Lower lobe of right lung (tissue), 2 donors: ENCODE measurements at regions not wholly inside any gene's neighbourhood (a gene's known extent, or its start where the extent isn't known, plus 50 kb on each side); places are given as distances from the start of the nearest gene placed in this dataset.
A peak's percentile ranks its signal among the peaks of the same experiment; 100 is the strongest.
"Not testable (repeated sequence)": the region's sequence is repeated elsewhere in the genome, so short reads cannot be mapped to it uniquely, and the experiment has no call there.

Experiments
- ATAC-seq, 2 donors: fragments of 200-7000 bp; cut with Tn5 transposase; one replicate each; pipeline ENCODE4 v1.9.1; 2020 to 2022; ENCODE audit warnings: mild to moderate bottlenecking in 2 of 2, moderate library complexity in 2 of 2
- DNase-seq: peaks from one replicate; pipeline ENCODE4 v3.0.0-alpha.2; 2020
- H3K27ac ChIP-seq: fragments of 200-600 bp; one replicate; pipeline ENCODE4 v1.8.0; 2022
- H3K27me3 ChIP-seq: fragments of 200-600 bp; one replicate; pipeline ENCODE4 v1.8.0; 2022; ENCODE audit warnings: low read depth
- H3K36me3 ChIP-seq: fragments of 200-600 bp; one replicate; pipeline ENCODE4 v1.8.0; 2022; ENCODE audit warnings: mild to moderate bottlenecking
- H3K4me1 ChIP-seq: fragments of 200-600 bp; one replicate; pipeline ENCODE4 v1.8.0; 2022
- H3K4me3 ChIP-seq: fragments of 200-600 bp; one replicate; pipeline ENCODE4 v1.8.0; 2022; ENCODE audit warnings: mild to moderate bottlenecking
- H3K9me3 ChIP-seq: fragments of 200-600 bp; one replicate; pipeline ENCODE4 v1.8.0; 2022
- intact Hi-C: fragments of 100-400 bp; cut with DNase I; formaldehyde crosslinking; loops from one replicate; pipeline ENCODE4 v1.11.0; 2022
- TF ChIP-seq, protein P1 (sequence below): fragments of 200-600 bp; IDR thresholded peaks from one replicate; pipeline ENCODE4 v1.8.0; 2022; ENCODE audit warnings: antibody characterized with exemption, mild to moderate bottlenecking
- donor health status: DM: no; HTN: yes; CAD: no; lungs with severe emphysema.

DNA sequence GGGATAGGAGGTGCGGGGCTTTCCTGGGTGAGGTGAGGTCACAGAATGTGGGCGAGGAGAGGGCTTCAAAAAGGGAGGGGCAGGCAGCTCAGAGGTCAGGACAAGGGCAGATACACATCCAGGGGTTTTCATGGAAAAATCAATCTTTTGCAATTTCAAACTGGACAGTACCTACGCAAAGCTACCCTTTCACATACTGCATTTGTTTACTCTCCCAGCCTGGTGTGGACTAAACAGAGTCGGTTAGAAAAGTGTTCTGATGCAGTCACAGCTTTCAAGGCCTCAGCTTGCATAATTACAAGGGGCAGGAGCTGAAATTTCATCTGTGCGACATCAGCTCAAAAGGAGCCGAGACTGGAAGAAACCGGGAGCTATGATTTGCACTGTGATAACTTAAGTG lies 309.9 kb upstream of the SOX1 start:
- H3K36me3 ChIP-seq, H3K27ac ChIP-seq, H3K27me3 ChIP-seq, intact Hi-C loops, ATAC-seq, H3K4me3 ChIP-seq, H3K4me1 ChIP-seq, DNase-seq, H3K9me3 ChIP-seq: not testable (repeated sequence)

DNA sequence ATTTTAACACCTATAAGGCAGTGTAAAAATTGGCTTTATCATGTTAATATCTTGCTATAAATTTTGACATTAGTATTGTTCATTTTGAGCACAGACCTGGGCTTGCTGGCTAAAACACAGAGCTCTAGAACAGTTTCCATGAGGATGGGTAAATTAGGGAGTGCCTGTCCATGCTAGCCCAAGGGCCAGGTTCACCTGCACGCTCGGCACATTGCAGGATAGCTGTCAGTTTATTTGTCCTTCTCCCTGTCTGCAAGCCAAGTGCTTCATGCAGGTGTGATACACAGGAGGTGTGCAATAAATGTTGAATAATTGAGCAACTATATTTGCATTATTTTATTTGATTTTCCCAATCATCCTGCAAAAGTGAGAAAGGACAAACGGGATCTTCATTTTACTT lies 309.3 kb upstream of the SOX1 start:
- H3K36me3 ChIP-seq, ATAC-seq, H3K27me3 ChIP-seq, H3K9me3 ChIP-seq, H3K4me1 ChIP-seq, DNase-seq, H3K27ac ChIP-seq, H3K4me3 ChIP-seq, intact Hi-C loops: not testable (repeated sequence)

DNA sequence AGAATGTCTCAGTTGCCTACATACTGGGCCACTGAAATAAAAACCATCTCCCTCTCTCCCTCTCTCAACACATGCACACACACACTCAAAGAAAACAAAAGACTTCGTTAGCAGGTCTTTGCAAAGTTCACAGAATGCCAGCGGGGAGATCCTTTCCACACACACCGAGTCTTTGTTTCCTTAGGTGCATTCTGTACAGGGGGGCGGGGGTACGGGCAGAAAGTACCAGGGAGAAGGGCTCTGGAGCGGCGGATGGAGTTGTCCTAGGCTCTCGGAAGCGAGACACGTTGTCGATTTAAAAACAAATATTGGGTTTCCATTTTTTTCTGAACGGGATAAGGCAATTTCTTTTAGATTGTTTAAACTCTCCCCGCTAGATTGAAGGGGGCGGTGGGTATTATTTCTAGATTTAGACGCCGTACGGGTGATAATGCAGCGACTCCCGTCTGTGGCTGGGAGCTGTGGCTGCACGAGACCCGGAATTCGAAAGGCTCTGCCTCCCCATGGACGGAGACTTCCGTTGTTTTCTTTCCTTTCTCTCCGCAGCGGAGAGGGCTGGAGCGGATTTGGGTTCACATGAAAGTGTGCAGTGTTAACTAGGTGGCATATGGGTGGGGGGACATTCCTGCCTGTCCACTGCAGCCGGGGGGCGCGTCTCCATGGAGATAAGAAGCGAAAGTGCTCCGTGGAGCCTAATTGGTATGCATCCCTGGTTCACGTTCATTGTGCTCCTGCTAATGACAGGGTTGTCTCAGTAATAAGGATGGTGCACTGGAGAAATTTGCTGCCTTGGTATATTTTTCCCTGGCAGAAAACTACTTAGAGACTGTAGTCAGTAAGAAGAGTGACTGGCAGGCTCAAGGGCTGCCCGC lies 303.7 kb upstream of the SOX1 start:
- H3K4me3 ChIP-seq, H3K4me1 ChIP-seq, H3K27me3 ChIP-seq, H3K9me3 ChIP-seq, intact Hi-C loops, ATAC-seq, DNase-seq, H3K27ac ChIP-seq, H3K36me3 ChIP-seq: not testable (repeated sequence)

- H3K27me3 ChIP-seq, DNase-seq, H3K36me3 ChIP-seq, intact Hi-C loops, H3K27ac ChIP-seq, H3K4me1 ChIP-seq, H3K9me3 ChIP-seq, ATAC-seq, H3K4me3 ChIP-seq: not testable (repeated sequence)
These were observed 302.4 kb upstream of the SOX1 start for GRCh38 chr13:111764550-111764949.

- H3K27me3 ChIP-seq, H3K9me3 ChIP-seq, ATAC-seq, H3K36me3 ChIP-seq, H3K27ac ChIP-seq, DNase-seq, intact Hi-C loops, H3K4me1 ChIP-seq, H3K4me3 ChIP-seq: not testable (repeated sequence)
These were observed 302.0 kb upstream of the SOX1 start for GRCh38 chr13:111764996-111765395.

DNA sequence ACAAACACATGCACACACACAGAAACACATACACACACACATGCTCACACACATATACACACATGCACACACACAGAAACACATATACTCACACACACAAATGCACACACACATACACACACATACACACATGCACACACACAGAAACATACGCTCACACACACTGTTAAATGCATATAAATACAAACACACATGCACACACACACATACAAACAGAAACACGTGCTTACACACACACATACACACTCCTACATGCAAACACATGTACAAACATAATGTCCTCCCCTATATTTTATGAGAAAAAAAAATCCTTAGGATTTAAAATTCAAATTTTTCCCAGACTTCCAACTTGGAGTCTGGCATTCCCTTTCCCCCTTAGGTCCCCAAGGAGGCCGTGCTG lies 291.2 kb upstream of the SOX1 start:
- H3K4me3 ChIP-seq, ATAC-seq, H3K27ac ChIP-seq, H3K36me3 ChIP-seq, H3K9me3 ChIP-seq, DNase-seq, H3K27me3 ChIP-seq, H3K4me1 ChIP-seq, intact Hi-C loops: not testable (repeated sequence)

GRCh38 chr13:111777351-111777750 lies 289.6 kb upstream of the SOX1 start:
- H3K36me3 ChIP-seq, intact Hi-C loops, H3K4me1 ChIP-seq, H3K27me3 ChIP-seq, H3K4me3 ChIP-seq, DNase-seq, ATAC-seq, H3K27ac ChIP-seq, H3K9me3 ChIP-seq: not testable (repeated sequence)

- H3K27me3 ChIP-seq, DNase-seq, H3K4me1 ChIP-seq, intact Hi-C loops, H3K27ac ChIP-seq, H3K4me3 ChIP-seq, H3K9me3 ChIP-seq, ATAC-seq, H3K36me3 ChIP-seq: not testable (repeated sequence)
These were observed 285.6 kb upstream of the SOX1 start for GRCh38 chr13:111781395-111781794.

DNA sequence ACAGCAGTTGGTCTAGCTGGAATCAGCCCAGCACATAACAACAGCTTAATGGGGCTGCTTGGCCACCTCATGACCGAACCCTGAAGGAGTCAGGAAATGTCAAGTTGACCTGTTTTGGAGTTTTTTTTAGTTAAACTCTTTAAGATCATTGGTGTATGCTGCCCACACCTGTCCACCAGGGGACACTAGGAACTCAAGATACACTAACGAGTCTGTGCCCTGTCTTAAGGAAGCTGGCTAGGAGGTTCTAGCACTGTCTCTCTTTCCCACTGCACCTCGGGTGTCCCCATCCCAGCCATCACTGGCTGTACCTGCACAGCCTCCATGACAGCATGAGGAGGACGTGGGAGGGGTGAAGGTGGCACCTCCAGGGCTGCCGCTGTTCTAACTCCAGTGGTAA lies 279.6 kb upstream of the SOX1 start:
- DNase-seq, intact Hi-C loops, ATAC-seq, H3K27me3 ChIP-seq, H3K36me3 ChIP-seq, H3K27ac ChIP-seq, H3K4me3 ChIP-seq, H3K9me3 ChIP-seq, H3K4me1 ChIP-seq: not testable (repeated sequence)

GRCh38 chr13:111789011-111789410 lies 277.9 kb upstream of the SOX1 start:
- no peaks in the 10 kb centered on the region for H3K4me1 ChIP-seq
- H3K27me3 ChIP-seq, result no peaks in the 10 kb centered on the region
- DNase-seq (no peak), ATAC-seq (peak in 1 of 2 donors; percentile 37)
- H3K27ac ChIP-seq, result no peak overlapping the region
- H3K4me3 ChIP-seq, result no peak overlapping the region
- H3K9me3 ChIP-seq, result no peaks in the 10 kb centered on the region
- intact Hi-C loops, result no loop called here
- H3K36me3 ChIP-seq, result no peaks in the 10 kb centered on the region
- TF ChIP-seq, protein P1, sequence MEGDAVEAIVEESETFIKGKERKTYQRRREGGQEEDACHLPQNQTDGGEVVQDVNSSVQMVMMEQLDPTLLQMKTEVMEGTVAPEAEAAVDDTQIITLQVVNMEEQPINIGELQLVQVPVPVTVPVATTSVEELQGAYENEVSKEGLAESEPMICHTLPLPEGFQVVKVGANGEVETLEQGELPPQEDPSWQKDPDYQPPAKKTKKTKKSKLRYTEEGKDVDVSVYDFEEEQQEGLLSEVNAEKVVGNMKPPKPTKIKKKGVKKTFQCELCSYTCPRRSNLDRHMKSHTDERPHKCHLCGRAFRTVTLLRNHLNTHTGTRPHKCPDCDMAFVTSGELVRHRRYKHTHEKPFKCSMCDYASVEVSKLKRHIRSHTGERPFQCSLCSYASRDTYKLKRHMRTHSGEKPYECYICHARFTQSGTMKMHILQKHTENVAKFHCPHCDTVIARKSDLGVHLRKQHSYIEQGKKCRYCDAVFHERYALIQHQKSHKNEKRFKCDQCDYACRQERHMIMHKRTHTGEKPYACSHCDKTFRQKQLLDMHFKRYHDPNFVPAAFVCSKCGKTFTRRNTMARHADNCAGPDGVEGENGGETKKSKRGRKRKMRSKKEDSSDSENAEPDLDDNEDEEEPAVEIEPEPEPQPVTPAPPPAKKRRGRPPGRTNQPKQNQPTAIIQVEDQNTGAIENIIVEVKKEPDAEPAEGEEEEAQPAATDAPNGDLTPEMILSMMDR, result no peak
